SK-N-SH treated with all-trans-retinoic acid at 6 μM for 48 hours (cell line): ENCODE measurements at regions not wholly inside any gene's neighbourhood (a gene's known extent, or its start where the extent isn't known, plus 50 kb on each side); places are given as distances from the start of the nearest gene placed in this dataset.

Experiments
- ATAC-seq: fragments of 200-7000 bp; cut with Tn5 transposase; 3 replicates; pipeline ENCODE4 v1.9.1; 2020; ENCODE audit warnings: mild to moderate bottlenecking, moderate library complexity
- ARNTL ChIP-seq: fragments of 450-650 bp; formaldehyde crosslinking; IDR thresholded peaks from 2 replicates; pipeline ENCODE4 v1.5.0; 2020; ENCODE audit warnings: low read depth, mild to moderate bottlenecking, moderate library complexity, borderline replicate concordance
- BACH2 ChIP-seq: fragments of 250-450 bp; sonication (Bioruptor Pico); IDR thresholded peaks from 2 replicates; pipeline ENCODE4 v1.9.0; 2021; ENCODE audit warnings: mild to moderate bottlenecking, borderline replicate concordance
- CSDC2 ChIP-seq: fragments of 250-450 bp; sonication (Bioruptor Pico); IDR thresholded peaks from 2 replicates; pipeline ENCODE4 v1.5.0; 2020; ENCODE audit warnings: mild to moderate bottlenecking, moderate library complexity
- ESRRG ChIP-seq: fragments of 250-450 bp; sonication (Bioruptor Pico); IDR thresholded peaks from 2 replicates; pipeline ENCODE4 v1.6.1; 2021; ENCODE audit warnings: mild to moderate bottlenecking
- GLIS3 ChIP-seq: fragments of 250-450 bp; sonication (Bioruptor Pico); IDR thresholded peaks from 2 replicates; pipeline ENCODE4 v1.5.0; 2020; ENCODE audit warnings: mild to moderate bottlenecking, moderate library complexity
- ISL1 ChIP-seq: fragments of 250-450 bp; sonication (Bioruptor Pico); IDR thresholded peaks from 2 replicates; pipeline ENCODE4 v2.1.2; 2022; ENCODE audit warnings: mild to moderate bottlenecking, moderate library complexity
- OSR1 ChIP-seq: fragments of 250-450 bp; sonication (Bioruptor Pico); IDR thresholded peaks from 2 replicates; pipeline ENCODE4 v1.8.0; 2022; ENCODE audit warnings: moderate library complexity, mild to moderate bottlenecking, inconsistent platforms
- PATZ1 ChIP-seq: fragments of 250-450 bp; sonication (Bioruptor Pico); IDR thresholded peaks from 2 replicates; pipeline ENCODE4 v1.8.0; 2020; ENCODE audit warnings: mild to moderate bottlenecking, moderate library complexity, borderline replicate concordance
- PPARA ChIP-seq: fragments of 250-450 bp; sonication (Bioruptor Pico); IDR thresholded peaks from 2 replicates; pipeline ENCODE4 v1.5.0; 2020; ENCODE audit warnings: mild to moderate bottlenecking, borderline replicate concordance
- SNAI2 ChIP-seq: fragments of 250-450 bp; sonication (Bioruptor Pico); IDR thresholded peaks from 2 replicates; pipeline ENCODE4 v1.5.0; 2020; ENCODE audit warnings: mild to moderate bottlenecking, moderate library complexity
- TCF4 ChIP-seq: fragments of 250-450 bp; sonication (Bioruptor Pico); IDR thresholded peaks from 2 replicates; pipeline ENCODE4 v1.8.0; 2021; ENCODE audit warnings: mild to moderate bottlenecking, moderate library complexity, borderline replicate concordance
- TOX ChIP-seq: fragments of 250-450 bp; sonication (Bioruptor Pico); IDR thresholded peaks from 2 replicates; pipeline ENCODE4 v1.8.0; 2021; ENCODE audit warnings: mild to moderate bottlenecking, moderate library complexity, borderline replicate concordance
- ZC3H10 ChIP-seq: fragments of 250-450 bp; sonication (Bioruptor Pico); IDR thresholded peaks from 2 replicates; pipeline ENCODE4 v1.5.1; 2021; ENCODE audit warnings: mild to moderate bottlenecking, moderate library complexity
- ZFP3 ChIP-seq: fragments of 250-450 bp; sonication (Bioruptor Pico); IDR thresholded peaks from 2 replicates; pipeline ENCODE4 v1.5.0; 2020; ENCODE audit warnings: mild to moderate bottlenecking, moderate library complexity
- ZFP30 ChIP-seq: fragments of 450-650 bp; formaldehyde crosslinking; IDR thresholded peaks from 2 replicates; pipeline ENCODE4 v1.5.0; 2022; ENCODE audit warnings: mild to moderate bottlenecking, moderate library complexity
- ZNF565 ChIP-seq: fragments of 450-650 bp; formaldehyde crosslinking; conservative IDR thresholded peaks from 2 replicates; pipeline ENCODE4 v1.5.0; 2020; ENCODE audit warnings: low read depth, mild to moderate bottlenecking, moderate library complexity
- ZNF70 ChIP-seq: fragments of 450-650 bp; formaldehyde crosslinking; IDR thresholded peaks from 2 replicates; pipeline ENCODE4 v1.5.0; 2020; ENCODE audit warnings: mild to moderate bottlenecking, moderate library complexity
- ZNF8 ChIP-seq: fragments of 450-650 bp; formaldehyde crosslinking; IDR thresholded peaks from 2 replicates; pipeline ENCODE4 v1.5.0; 2020; ENCODE audit warnings: mild to moderate bottlenecking, moderate library complexity
- TF ChIP-seq, protein P1 (sequence below): fragments of 250-450 bp; sonication (Bioruptor Pico); IDR thresholded peaks from 2 replicates; pipeline ENCODE4 v1.5.1; 2020; ENCODE audit warnings: low read depth, mild to moderate bottlenecking, moderate library complexity
- TF ChIP-seq, protein P2 (sequence below): fragments of 250-450 bp; sonication (Bioruptor Pico); IDR thresholded peaks from 2 replicates; pipeline ENCODE4 v1.5.1; 2021; ENCODE audit warnings: mild to moderate bottlenecking, moderate library complexity
- TF ChIP-seq, protein P3 (sequence below): fragments of 250-450 bp; sonication (Bioruptor Pico); IDR thresholded peaks from 2 replicates; pipeline ENCODE4 v1.5.0; 2020; ENCODE audit warnings: mild to moderate bottlenecking, moderate library complexity
- TF ChIP-seq, protein P4 (sequence below): fragments of 250-450 bp; sonication (Bioruptor Pico); IDR thresholded peaks from 2 replicates; pipeline ENCODE4 v1.8.0; 2021; ENCODE audit warnings: low read depth, mild to moderate bottlenecking, moderate library complexity, borderline replicate concordance

GRCh38 chr7:67608806-67609205 lies 612.2 kb downstream of the TYW1 start:
- no peak for ATAC-seq
- TF ChIP-seq BACH2 (CRISPR knock-in tag) (no peak), ZNF70 (CRISPR knock-in tag) (no peak), ZNF565 (CRISPR knock-in tag) (no peak), SNAI2 (CRISPR knock-in tag) (no peak)
- TF ChIP-seq, all 23 proteins: peak for 0

GRCh38 chr7:67610897-67611296 lies 614.3 kb downstream of the TYW1 start:
- no peak for ATAC-seq
- no peak for TF ChIP-seq ESRRG (CRISPR knock-in tag)
- TF ChIP-seq, protein P1, sequence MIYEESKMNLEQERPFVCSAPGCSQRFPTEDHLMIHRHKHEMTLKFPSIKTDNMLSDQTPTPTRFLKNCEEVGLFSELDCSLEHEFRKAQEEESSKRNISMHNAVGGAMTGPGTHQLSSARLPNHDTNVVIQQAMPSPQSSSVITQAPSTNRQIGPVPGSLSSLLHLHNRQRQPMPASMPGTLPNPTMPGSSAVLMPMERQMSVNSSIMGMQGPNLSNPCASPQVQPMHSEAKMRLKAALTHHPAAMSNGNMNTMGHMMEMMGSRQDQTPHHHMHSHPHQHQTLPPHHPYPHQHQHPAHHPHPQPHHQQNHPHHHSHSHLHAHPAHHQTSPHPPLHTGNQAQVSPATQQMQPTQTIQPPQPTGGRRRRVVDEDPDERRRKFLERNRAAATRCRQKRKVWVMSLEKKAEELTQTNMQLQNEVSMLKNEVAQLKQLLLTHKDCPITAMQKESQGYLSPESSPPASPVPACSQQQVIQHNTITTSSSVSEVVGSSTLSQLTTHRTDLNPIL (CRISPR knock-in tag) = no peak
- TF ChIP-seq ZNF8 = no peak
- TF ChIP-seq CSDC2 (CRISPR knock-in tag) = no peak
- TF ChIP-seq TOX (CRISPR knock-in tag) = no peak
- no peak for TF ChIP-seq ZNF70 (CRISPR knock-in tag)
- TF ChIP-seq GLIS3 (CRISPR knock-in tag) = no peak
- no peak for TF ChIP-seq ZNF565 (CRISPR knock-in tag)
- TF ChIP-seq ISL1 (CRISPR knock-in tag) = no peak
- TF ChIP-seq, protein P2, sequence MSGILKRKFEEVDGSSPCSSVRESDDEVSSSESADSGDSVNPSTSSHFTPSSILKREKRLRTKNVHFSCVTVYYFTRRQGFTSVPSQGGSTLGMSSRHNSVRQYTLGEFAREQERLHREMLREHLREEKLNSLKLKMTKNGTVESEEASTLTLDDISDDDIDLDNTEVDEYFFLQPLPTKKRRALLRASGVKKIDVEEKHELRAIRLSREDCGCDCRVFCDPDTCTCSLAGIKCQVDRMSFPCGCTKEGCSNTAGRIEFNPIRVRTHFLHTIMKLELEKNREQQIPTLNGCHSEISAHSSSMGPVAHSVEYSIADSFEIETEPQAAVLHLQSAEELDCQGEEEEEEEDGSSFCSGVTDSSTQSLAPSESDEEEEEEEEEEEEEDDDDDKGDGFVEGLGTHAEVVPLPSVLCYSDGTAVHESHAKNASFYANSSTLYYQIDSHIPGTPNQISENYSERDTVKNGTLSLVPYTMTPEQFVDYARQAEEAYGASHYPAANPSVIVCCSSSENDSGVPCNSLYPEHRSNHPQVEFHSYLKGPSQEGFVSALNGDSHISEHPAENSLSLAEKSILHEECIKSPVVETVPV = no peak
- TF ChIP-seq ZC3H10 = no peak
- TF ChIP-seq ARNTL (CRISPR knock-in tag) = no peak
- TF ChIP-seq OSR1 (CRISPR knock-in tag) = no peak
- TF ChIP-seq, protein P3, sequence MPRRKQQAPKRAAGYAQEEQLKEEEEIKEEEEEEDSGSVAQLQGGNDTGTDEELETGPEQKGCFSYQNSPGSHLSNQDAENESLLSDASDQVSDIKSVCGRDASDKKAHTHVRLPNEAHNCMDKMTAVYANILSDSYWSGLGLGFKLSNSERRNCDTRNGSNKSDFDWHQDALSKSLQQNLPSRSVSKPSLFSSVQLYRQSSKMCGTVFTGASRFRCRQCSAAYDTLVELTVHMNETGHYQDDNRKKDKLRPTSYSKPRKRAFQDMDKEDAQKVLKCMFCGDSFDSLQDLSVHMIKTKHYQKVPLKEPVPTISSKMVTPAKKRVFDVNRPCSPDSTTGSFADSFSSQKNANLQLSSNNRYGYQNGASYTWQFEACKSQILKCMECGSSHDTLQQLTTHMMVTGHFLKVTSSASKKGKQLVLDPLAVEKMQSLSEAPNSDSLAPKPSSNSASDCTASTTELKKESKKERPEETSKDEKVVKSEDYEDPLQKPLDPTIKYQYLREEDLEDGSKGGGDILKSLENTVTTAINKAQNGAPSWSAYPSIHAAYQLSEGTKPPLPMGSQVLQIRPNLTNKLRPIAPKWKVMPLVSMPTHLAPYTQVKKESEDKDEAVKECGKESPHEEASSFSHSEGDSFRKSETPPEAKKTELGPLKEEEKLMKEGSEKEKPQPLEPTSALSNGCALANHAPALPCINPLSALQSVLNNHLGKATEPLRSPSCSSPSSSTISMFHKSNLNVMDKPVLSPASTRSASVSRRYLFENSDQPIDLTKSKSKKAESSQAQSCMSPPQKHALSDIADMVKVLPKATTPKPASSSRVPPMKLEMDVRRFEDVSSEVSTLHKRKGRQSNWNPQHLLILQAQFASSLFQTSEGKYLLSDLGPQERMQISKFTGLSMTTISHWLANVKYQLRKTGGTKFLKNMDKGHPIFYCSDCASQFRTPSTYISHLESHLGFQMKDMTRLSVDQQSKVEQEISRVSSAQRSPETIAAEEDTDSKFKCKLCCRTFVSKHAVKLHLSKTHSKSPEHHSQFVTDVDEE (CRISPR knock-in tag) = no peak
- TF ChIP-seq BACH2 (CRISPR knock-in tag) = no peak

DNA sequence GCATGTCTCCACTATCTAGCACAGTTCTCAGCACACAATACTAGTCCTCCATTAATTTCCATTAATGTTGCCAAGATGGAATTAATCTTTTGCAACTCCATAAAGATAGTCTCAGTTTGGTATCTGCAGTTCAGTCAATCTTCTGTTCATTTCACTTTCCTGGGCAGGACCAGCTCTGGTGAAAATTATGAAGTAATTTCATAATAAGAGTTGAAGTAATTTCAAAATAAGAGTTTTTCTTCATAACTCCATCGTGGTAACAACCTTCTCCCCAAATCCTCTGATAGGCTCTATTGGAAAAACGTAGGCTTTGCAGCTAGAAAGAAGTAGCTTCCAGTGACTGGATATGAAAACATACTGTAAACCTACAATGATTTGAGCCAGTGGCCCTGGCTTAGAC lies 618.2 kb downstream of the TYW1 start:
- no peak for ATAC-seq
- no peak for TF ChIP-seq PPARA (CRISPR knock-in tag)
- no peak for TF ChIP-seq PATZ1 (CRISPR knock-in tag)
- TF ChIP-seq, protein P3 (CRISPR knock-in tag) = no peak
- TF ChIP-seq, protein P4, sequence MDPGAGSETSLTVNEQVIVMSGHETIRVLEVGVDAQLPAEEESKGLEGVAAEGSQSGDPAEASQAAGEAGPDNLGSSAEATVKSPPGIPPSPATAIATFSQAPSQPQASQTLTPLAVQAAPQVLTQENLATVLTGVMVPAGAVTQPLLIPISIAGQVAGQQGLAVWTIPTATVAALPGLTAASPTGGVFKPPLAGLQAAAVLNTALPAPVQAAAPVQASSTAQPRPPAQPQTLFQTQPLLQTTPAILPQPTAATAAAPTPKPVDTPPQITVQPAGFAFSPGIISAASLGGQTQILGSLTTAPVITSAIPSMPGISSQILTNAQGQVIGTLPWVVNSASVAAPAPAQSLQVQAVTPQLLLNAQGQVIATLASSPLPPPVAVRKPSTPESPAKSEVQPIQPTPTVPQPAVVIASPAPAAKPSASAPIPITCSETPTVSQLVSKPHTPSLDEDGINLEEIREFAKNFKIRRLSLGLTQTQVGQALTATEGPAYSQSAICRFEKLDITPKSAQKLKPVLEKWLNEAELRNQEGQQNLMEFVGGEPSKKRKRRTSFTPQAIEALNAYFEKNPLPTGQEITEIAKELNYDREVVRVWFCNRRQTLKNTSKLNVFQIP (CRISPR knock-in tag) = no peak
- TF ChIP-seq, protein P1 (CRISPR knock-in tag) = no peak
- TF ChIP-seq SNAI2 (CRISPR knock-in tag) = no peak
- TF ChIP-seq TCF4 (CRISPR knock-in tag) = no peak
- TF ChIP-seq BACH2 (CRISPR knock-in tag) = no peak
- TF ChIP-seq ZNF8 = no peak
- TF ChIP-seq ARNTL (CRISPR knock-in tag) = no peak
- TF ChIP-seq, protein P2 = no peak
- TF ChIP-seq ZC3H10 = no peak
- TF ChIP-seq GLIS3 (CRISPR knock-in tag) = no peak
- no peak for TF ChIP-seq ZFP3 (CRISPR knock-in tag)
- TF ChIP-seq ISL1 (CRISPR knock-in tag) = no peak
- no peak for TF ChIP-seq ZNF70 (CRISPR knock-in tag)
- no peak for TF ChIP-seq CSDC2 (CRISPR knock-in tag)
- TF ChIP-seq ESRRG (CRISPR knock-in tag) = no peak
- no peak for TF ChIP-seq ZFP30 (CRISPR knock-in tag)
